ENCODE measurements at regions not wholly inside any gene's neighbourhood (a gene's known extent, or its start where the extent isn't known, plus 50 kb on each side); places are given as distances from the start of the nearest gene placed in this dataset.

- peaks cover 18% of the 10 kb centered on the region for H3K4me1 Mint-ChIP-seq
- no peak overlapping the region for H3K4me3 Mint-ChIP-seq
- DNase-seq (ENCODE audit: low spot score) (no peak), ATAC-seq (no peak)
- H3K9me2 ChIP-seq (ENCODE audit: insufficient read depth): peaks cover 16% of the 10 kb centered on the region; the same call in 1 of the 2 replicates
- H2AFZ ChIP-seq: peak overlapping the region; percentile 56
- no peaks in the 10 kb centered on the region for H3K36me3 Mint-ChIP-seq (ENCODE audit: low read depth)
- no peak overlapping the region for H3K4me2 ChIP-seq
- TF ChIP-seq POLR2AphosphoS5 (IDR thresholded peaks at IDR 0.05; ENCODE audit: low read depth) (no peak), STAT1 (IDR thresholded peaks at IDR 0.05; ENCODE audit: unreplicated experiment) (no peak), REST (IDR thresholded peaks at IDR 0.05; ENCODE audit: unreplicated experiment) (no peak), NANOG (IDR thresholded peaks at IDR 0.05; ENCODE audit: borderline replicate concordance) (no peak), CTCF (conservative IDR thresholded peaks at IDR 0.05; ENCODE audit: low read depth in 2 of 2) (no peak), EZH2phosphoT487 (IDR thresholded peaks at IDR 0.05; ENCODE audit: unreplicated experiment) (no peak), ZNF462 (CRISPR knock-in tag; IDR thresholded peaks at IDR 0.05) (no peak)
- H3K27ac ChIP-seq (ENCODE audit: low read depth): no peak overlapping the region
- no peaks in the 10 kb centered on the region for H3K9me3 Mint-ChIP-seq
- no peaks in the 10 kb centered on the region for H4K20me1 ChIP-seq (replicated peaks; ENCODE audit: insufficient read depth)
- no peak overlapping the region for H3K4me3 ChIP-seq
- no peaks in the 10 kb centered on the region for H3K79me2 ChIP-seq (replicated peaks; ENCODE audit: insufficient read depth)
- H3K4me1 ChIP-seq (ENCODE audit: insufficient read depth): peaks cover 3% of the 10 kb centered on the region; the same call in 1 of the 2 replicates
- no peak overlapping the region for H3K27ac Mint-ChIP-seq
- no peaks in the 10 kb centered on the region for H3K36me3 ChIP-seq (ENCODE audit: insufficient read depth)
- H3F3A ChIP-seq (replicated peaks; ENCODE audit: low read depth): no peaks in the 10 kb centered on the region
- peaks cover 3% of the 10 kb centered on the region for H3K27me3 Mint-ChIP-seq (ENCODE audit: insufficient read depth, low read depth, poor library complexity)
- no peaks in the 10 kb centered on the region for H3K27me3 ChIP-seq (ENCODE audit: insufficient read depth)
Measured at GRCh38 chr18:41820784-41821183, 134.2 kb upstream of the PIK3C3 start.

All from GM23338 (cell line).